ENCODE measurements at regions not wholly inside any gene's neighbourhood (a gene's known extent, or its start where the extent isn't known, plus 50 kb on each side); places are given as distances from the start of the nearest gene placed in this dataset.

DNA sequence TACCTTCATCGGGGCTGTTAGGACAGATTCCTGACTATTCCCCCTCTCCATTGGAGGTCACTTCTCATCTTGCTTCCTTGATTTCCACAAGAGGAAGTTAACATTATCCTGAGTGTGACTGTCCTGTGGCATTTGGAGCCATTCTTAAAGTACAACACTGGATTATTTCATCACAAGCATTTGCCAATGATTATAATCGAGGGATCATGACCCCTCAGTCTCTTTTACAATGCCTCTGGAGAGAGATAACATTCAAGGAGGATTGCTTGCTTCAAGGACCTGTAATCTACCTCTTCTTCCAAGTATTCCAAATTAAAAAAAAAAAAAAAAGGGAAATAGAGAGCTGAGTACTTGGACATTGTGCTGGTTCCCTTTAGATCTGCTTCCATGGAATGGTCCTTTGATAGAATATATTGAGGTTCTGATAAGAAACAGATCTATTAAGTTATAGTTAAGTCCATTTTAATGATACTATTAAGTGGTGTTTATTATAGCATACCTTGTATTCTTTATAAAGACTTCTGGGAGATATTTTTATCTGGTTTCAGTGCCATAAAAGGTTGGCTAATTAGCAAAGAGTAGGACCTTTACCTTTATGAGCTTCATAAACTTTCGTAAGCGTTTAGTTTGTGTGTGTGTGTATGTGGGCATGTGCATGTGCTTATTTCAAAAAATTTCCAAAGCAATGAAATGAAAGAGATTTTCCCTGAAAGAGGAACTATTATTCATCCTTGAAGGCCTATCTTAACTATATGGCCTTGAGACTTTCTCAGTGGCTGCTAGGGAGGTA lies 469.1 kb downstream of the DHX35 start:
- DNase-seq, result no peak

DNA sequence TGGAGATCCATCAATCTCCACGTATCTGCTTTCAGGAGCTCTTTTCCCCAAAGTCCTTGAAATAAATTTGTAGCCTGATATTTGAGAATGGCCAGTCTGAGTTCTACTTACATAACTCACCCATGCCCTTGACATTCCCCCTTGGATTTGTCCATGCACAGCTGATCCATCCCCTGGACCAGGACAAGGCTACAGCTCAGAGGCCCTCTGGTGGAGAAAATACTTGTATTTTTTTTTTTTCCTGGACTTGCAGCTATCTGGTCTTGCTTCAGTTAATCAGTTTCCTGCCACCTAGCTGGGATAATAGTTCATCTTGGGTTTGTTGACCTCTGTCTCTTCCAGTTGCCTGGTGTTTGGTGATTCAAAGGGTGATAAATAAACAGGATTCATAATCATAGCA lies 467.6 kb downstream of the DHX35 start:
- DNase-seq, result no peak

DNA sequence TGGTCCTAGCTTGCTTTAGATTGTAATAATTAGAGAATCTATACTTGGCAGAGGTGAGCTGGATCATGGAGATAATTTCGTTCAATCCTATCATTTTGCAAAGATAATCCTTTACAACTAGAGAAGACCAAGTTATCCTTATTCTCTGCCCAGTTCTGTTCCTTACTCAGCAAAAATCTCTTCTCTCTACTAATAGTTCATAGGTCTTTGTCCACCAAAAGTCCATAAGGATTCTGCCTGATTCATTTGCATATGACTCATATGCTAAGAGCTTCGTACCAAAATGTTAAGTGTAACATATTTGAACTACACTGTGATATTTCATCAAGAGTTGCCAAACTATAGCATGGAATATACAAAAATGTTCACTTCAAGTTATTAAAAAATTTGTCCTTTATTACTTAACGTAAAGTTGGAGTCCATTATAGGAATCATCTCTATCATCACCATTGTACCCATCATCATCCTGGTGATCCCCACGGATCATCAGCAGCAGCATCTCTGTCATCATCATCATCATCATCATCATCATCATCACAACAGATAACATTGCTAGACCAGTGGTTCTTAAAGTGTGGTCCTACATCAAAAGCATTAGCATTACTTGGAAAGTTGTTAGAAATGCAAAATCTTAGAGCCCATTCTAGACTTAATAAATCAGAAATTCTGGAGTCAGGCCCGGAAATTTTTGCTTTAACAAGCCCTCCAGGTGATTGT lies 463.0 kb downstream of the DHX35 start:
- no peak for DNase-seq

DNA sequence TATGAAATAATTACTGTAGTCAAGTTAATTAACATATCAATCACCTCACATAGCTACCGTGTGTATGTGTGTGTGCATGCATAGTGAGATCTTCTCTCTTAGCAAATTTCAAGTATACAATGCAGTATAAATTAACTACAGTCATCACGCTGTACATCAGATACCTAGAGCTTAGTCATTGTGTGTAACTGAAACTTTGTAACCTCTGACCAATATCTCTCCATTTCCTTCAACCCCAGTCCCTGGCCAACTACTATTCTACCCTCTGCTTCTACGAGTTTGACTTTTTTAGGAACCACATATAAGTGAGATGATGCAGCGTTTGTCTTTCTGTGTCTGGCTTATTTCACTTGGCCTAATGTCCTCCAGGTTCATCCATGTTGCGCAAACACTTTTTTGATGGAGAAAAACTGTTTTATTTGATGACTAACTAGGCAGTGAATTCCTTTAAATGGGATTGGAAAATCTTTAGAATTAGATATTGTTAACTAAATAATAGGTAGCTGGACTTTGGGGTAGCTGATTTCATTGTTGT lies 459.5 kb downstream of the DHX35 start:
- no peak for DNase-seq

- no peak for DNase-seq
Observed at GRCh38 chr20:39412091-39412490, 449.9 kb downstream of the DHX35 start.

GRCh38 chr20:39399463-39399862 lies 437.3 kb downstream of the DHX35 start:
- no peak for DNase-seq

- DNase-seq, result no peak
Observed at GRCh38 chr20:39398656-39399055, 436.5 kb downstream of the DHX35 start.

GRCh38 chr20:39397646-39398045 lies 435.5 kb downstream of the DHX35 start:
- DNase-seq, result no peak

DNA sequence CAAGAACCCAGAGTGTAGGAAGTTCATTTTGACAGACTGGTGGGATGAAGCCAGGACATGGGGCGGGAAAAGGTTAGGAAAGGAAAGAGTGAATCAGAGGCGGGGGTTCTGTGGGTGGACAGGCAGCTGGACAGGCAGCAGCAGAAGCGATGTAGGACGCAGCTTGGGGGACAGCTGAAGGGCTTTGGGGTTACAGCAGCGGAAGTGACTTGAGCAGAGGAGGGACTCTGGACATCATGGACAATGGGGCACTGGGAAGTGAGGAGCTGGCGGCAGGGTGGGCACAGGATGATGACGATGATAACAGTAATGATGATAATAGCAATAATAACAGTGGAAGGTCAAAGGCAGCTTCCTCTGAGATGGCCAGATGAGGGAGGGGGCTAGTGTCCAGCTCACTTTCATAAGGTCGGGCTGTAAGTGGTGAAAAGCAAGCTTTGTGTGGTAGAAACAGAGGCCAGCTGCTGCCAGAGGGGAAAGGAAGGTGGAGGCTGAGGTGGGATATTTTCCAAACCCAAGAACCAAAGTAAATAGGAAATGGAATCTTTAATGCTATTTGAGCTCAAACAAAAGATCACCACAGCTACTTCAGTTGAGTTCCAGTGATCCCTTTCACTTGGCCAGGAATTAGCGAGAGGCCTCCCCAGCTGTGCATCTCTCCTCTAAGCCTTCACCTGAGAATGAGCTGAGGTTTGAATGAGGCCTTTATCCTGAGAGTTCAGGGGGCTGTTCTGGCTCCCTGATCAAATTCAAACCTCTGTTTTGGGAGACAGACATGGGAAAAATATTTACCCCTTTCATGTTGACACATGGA lies 433.5 kb downstream of the DHX35 start:
- no peak for DNase-seq

- no peak for DNase-seq
Observed at GRCh38 chr20:39394461-39394860, 432.3 kb downstream of the DHX35 start.

- no peak for DNase-seq
Observed at GRCh38 chr20:39390186-39390585, 428.0 kb downstream of the DHX35 start.

GRCh38 chr20:39381595-39381994 lies 419.5 kb downstream of the DHX35 start:
- DNase-seq, result no peak

DNA sequence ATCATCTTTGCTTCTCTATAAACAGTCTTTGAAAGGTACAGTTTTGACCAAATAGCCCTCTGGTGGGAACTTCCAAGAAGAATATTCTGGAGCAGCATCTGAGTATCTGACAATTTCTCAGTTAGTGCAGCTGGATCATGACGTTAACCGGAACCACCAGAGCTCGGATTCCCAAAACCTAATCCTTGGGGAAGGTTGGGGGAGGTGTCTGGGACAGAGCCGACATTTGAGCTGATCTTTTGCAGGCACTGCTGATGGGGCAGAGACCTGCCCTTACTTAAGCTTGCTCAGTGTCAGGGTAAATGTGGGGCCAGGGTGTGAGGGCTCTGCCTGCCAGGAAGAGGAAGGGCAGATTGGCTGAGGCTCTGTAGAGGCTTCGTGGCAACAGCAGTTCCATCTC lies 416.6 kb downstream of the DHX35 start:
- no peak for DNase-seq

GRCh38 chr20:39376788-39377187 lies 414.6 kb downstream of the DHX35 start:
- no peak for DNase-seq

DNA sequence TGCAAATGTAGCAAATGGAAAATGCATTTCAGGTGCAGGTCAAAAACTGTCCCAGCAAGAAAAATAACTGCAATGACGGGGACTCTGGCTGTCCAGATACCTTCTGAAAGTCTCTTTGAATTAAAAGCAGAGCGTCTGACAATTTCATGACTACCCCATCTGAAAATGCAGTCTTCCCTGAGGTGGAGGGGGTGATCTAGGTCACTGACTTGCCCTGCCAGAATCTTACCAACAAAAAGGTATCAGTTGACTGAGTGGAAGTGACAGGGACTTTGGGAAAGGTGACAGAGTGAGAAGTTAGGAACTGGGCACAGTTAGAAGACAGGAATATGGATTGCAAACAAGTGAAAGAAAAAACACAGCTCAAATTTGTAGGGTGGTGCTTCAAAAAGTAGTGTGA lies 402.2 kb downstream of the DHX35 start:
- no peak for DNase-seq

DNA sequence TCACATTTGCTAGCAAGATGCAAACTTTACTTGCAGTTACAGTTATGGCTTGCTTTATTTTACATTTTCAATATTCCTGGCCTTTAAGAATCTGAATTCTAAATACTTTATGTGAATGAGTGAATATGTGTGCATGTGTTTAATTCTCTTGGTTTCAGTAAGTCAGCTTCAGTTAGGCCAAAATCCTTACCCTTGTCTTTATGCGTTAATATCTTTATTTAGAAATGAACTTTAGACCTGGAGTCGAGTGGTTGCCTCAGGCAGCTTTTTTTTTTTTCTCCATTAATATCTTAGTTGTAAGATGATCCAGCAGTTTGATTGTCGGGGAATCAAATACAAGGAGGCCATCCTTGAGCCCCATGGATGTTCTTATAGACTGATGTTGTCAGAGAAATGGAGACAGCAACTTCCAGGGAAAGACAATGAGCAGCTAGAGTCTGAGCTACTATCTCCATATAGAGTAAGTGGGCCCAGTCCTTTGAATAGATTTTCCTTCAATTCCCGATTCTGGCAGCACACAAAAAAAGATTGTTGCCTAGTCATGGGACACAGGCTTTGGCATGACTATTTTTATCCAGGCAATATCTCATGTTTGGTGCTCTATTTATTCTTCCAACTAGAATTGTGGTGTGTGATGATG lies 398.0 kb downstream of the DHX35 start:
- no peak for DNase-seq

DNA sequence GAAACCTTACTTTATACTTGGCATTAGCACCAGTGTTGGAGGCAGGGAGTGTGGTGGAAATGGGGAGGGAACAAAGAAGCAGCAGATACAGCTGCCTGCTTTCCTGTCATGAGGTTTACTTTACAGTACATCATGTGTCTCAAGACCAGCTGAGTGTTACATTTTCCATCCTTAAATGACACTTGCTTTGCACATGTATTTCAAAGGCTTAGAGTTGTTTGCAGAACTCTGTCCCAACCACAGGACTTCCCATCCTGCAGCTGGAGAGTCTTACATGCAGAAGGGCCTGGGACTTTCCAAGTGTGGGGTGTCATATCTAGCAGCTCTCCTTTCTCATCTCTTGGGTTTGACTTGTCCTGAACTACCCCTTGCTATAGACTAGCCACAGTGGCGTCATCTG lies 395.9 kb downstream of the DHX35 start:
- DNase-seq, result no peak

- no peak for DNase-seq
Observed at GRCh38 chr20:39356908-39357307, 394.8 kb downstream of the DHX35 start.

GRCh38 chr20:39349240-39349639 lies 387.1 kb downstream of the DHX35 start:
- DNase-seq, result no peak

DNA sequence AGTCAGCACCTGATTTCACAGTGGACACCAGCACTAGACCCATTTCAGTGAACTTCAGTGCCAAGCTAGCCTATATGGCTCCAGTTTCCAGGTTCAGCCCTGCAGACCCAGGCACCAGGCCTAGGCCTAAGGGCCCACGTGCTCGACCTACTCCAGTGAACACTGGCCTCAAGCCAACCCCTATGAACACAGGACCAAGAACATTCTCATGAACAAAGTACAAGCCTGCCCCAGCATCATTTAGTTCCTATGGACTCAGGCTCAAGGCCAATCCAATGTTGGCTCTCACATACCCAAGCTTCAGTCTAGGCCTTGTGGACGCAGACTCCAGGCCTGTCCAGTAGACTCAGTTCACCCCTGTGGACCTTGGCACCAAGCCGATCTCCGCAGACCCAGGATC lies 385.5 kb downstream of the DHX35 start:
- no peak for DNase-seq

DNA sequence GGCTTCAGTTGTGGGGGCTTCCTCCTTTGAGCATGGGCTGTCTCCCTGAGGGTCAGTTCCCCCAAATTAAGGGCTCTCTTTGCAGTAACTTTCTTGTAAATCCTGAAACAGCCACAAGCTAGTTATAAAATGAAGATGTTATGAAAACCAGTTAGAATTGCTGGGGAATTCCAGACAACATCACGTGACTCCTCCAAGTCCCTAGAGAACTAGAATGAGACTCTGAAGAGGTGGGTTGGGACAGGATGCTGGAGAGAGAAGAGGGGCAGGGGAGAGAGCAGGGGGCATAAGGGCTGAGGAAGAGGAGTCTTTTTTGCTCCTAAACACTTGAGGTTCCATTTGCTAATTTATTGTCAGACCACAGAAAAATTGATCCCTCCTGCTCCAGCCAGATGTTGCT lies 380.3 kb downstream of the DHX35 start:
- DNase-seq, result no peak

DNA sequence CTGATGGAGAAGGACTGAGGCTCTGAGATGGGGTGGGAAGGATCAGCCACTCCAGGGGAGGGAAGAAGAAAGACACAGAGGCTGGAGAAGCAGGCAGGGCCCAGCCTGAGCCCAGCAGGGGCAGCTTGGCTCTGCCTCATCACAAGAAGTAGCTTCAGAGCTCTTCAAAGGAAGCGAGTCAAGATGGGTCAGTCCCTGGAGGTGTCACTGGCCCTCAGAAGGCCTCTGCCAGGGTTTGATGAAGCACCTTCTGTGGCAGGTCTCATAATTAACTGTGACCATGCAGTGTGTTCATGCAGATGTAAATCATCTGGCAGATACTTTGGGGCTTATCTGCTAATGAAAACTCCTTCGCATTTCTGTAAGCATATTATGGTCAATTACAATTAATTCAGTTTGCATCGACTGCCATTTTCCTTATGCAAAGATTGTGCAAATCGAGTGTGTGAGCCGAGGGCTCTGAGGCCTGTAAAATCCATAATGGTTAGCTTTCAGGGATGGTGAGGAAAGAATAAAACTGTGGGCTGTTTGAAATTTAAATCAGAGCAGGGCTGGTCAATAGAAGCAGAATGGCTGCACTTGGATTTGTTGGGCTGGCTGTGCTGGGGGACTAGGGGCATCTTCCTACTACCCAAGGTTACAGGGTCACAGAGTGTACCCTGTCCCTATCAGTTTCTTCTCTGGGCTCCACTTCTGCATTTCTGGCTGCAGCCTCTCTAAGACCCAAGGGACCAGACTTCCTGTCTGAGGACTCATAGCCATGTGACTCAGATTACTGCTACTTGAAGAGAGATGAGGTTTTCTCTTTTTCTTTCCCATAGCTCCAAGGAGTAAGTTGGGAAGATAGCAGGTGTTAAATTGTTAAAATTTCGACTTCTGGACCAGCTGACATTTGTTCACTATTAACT lies 376.6 kb downstream of the DHX35 start:
- no peak for DNase-seq

Data from CD4-positive, alpha-beta T cell treated with Interleukin-12 subunit alpha and Interleukin-12 subunit beta, for 1 hour (primary cell).